GM19397 (cell line): ENCODE measurements at regions not wholly inside any gene's neighbourhood (a gene's known extent, or its start where the extent isn't known, plus 50 kb on each side); places are given as distances from the start of the nearest gene placed in this dataset.
"Not testable (repeated sequence)": the region's sequence is repeated elsewhere in the genome, so short reads cannot be mapped to it uniquely, and the experiment has no call there.

Experiments
- ATAC-seq: cut with Tn5 transposase; IDR thresholded peaks from one replicate; pipeline ENCODE4 v1.9.1; 2021; ENCODE audit warnings: mild to moderate bottlenecking, moderate library complexity; ENCODE audit not compliant: unreplicated experiment

DNA sequence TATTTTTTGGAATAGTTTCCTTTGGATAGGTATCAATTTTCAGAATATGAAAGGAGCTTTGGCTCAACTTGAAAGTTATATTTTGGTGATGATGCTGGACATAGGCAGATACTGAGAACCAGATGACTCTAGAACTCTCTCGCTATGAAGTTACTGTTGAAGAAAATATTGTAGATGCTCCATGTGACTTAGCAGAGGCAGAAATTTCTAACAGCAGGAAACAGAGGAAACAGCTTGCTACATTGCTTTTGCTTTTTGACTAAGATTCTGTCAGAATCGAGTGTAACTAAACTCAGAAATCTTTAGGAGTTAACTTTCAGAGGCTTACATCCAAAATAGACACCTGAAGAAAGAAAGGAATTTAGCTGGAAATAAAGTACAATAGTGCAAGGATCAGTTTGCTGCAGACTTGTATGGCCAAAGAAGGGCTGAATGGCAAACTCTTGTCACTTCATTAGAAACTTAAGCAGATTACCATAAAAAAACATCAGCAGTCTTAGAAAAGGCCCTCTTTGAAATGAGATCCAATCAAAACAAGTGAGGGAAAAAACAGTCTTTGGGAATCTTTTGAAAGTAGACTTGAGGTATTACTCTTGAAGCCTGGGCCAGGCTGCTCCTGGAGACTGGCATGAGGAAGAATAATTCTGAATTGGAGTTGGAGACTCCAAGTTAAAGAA is 911.8 kb downstream of the FSCB start:
- no peak for ATAC-seq

DNA sequence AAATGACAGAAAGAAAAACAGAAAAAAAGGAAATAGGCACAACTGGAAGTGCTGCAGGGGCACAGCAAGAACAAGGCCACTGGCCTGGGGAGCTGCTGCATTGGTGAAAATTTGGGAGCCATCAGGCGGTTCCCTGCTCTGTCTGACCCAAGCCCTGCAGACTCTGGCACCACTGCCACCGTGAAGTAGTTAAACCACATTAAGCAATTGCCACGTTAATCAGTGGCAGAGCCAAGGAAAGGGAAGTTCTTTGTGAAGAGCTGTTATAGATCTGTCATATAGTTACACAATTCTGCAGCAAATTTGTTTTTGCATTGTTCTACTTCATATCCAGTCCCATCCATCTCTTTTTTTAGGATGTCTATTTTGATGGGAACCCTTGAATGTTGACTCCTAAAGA is 915.3 kb downstream of the FSCB start:
- ATAC-seq, result no peak

DNA sequence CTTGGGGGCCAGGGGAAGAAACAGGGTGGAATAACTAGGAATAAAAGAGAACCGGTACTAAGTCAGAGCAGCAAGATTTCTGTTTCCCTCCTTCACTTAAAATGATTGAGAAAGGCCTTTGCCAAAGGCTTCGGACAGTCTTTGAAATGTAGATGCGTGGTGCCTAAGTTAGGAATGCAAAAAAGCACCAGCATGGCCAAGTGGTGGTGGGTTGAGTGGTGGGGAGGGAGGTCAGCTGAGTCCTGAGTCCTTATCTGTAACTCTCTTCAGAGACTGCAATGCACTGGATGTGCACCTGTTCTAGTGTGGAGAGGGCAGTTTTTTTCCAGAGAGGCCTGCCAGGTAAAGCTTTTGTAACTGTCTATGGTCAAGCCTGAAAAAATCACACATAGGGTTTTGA is 919.9 kb downstream of the FSCB start:
- no peak for ATAC-seq

DNA sequence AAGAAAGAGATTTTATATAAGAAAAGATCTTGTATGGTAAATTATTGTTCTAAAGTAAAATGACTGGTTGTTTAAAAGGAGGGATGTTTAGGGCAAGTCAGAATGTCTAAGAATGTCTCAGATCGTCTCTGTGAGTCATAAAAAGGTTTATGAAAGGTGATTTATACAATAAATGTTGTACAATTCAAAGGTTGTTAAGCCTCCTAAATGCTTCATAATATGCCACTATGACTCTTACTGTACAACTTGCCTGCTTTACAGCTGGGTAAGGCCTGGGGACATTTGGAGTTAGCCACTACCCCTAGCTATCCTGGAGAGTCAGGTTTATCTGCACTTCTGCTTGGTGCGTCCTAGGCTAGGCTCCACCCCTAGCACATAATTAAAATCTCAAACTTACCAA is 927.4 kb downstream of the FSCB start:
- ATAC-seq, result no peak

DNA sequence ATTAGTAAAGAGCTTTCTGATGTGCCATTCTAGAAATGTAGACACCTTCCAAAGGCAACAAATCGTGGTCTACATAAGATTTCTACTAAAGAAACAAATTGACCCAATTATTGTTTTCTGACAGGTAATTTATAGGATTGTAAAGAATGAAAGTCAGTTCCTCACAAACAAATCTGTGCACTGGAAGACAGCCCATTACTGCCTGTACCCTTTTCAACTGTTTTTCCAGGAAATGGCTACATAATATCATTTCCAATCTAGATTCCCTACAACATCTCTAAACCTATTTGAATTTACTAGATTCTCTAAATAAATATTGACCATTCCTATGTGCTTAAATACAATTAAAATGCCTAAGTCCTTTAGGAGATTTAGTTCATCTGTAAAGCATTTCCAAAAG is 939.1 kb downstream of the FSCB start:
- ATAC-seq, result no peak

DNA sequence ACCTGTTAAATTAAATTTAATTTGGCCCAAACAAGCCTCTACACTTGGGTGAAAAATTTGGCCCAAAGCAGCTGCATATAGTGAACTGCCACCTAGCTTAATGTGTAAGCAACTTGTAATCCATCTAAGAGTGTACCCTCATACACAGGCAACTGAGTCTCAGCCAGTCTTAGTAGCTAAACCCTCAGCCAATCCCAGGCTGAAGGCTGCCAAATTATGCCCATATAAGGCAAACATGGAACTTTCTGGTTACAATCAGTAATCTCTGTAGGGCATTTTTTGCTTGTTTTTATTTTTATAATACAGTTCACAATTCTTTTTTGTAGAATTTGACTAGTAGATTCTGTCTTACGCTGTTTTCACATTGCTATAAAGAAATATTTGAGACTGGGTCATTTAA is 958.7 kb downstream of the FSCB start:
- ATAC-seq, result no peak

DNA sequence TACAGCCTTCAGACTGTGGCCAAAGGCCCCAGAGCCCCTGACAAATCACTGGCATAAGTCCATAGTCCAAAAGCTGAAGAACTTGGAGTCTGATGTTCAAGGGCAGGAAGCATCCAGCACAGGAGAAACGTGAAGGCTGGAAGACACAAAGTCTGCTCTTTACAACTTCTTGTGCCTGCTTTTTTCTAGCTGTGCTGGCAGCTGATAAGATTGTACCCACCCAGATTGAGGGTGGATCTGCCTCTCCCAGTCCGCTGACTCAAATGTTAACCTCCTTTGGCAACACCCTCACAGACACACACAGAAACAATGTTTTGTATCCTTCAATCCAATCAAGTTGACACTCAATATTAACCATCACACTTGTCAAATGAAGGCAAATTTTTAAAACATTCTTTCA is 959.5 kb downstream of the FSCB start:
- ATAC-seq, result not testable (repeated sequence)

DNA sequence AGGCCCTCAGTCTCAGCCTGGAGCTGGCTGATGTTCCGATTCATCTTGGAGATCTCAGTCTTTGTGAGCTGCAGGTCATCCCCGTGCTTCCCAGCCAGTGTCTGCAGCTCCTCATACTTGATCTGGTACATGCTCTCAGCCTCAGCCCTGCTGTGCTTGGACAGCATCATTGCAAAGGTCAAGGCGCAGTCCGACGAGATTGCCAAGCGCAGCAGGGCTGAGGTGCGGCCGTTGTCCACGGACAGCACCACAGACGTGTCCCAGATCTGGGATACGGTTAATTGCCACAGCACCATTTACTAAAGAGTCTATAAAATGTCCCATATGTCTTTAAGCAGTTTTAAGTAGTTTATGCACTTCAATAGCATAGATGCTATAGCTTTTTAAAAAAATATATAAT is 965.7 kb downstream of the FSCB start:
- ATAC-seq, result no peak

DNA sequence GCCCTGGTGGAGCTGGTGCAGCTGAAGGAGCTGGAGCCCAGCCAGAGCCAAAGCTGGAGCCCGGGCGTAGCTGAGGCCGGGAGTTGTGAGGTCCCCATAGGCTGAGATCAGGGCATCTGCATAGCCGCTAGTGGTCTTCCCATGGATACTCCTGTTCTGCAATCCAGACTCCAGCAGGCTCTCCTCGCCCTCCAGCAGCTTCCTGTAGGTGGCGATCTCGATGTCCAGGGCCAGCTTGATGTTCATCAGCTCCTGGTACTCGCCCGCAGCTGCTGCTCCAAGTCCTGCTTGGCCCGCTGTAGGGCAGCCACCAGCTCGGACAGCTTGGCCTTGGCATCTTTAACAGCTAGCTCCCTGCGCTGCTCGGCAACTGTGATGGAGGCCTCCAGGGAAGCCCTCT is 966.1 kb downstream of the FSCB start:
- no peak for ATAC-seq

DNA sequence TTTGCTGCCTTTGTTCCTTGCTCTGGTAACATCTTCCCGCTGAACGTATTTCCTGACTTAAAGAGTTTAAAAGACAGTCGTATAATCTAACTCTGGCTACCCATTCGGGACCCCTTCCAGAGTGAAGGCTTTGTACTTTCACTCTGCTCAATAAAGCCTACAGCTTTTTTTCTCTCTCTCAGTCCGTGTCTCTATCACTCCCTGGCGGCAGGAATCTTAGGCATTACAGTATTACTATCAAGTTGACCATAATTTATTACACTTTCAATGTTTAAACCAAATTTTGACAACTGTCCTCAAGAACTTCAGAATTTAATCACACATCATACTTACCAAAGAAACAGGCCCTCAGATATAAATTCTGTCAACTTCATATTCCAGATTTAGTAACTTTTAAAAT is 967.9 kb downstream of the FSCB start:
- ATAC-seq, result no peak

DNA sequence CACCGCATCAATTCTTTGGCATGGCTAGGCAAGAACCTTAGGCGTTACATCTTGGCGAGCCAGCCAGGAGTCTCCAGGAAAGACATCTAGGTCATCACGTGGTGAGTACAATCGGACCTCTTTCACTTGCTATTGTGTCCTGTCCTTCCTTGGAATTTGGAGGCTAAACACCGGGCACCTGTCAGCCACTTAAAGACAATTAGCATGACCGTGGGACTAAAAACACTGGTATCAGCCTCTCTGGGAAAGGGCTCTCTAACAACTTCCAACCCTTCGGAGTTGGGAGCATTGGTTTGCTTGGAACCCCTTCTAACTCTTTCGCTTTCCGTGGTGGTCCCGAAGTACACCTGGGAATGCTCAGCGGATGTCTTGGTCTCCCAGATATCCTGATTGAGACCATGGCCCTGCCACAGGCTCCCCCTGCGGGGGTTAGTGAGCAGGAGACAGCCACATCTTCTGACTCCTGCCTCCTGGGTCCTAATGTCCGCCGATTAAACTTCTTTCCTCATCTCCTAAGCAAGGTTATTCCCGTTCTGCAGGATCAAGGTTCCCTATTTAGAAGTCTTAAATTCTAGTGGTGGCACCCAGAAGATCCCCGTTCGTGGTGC is 971.7 kb downstream of the FSCB start:
- ATAC-seq, result no peak

DNA sequence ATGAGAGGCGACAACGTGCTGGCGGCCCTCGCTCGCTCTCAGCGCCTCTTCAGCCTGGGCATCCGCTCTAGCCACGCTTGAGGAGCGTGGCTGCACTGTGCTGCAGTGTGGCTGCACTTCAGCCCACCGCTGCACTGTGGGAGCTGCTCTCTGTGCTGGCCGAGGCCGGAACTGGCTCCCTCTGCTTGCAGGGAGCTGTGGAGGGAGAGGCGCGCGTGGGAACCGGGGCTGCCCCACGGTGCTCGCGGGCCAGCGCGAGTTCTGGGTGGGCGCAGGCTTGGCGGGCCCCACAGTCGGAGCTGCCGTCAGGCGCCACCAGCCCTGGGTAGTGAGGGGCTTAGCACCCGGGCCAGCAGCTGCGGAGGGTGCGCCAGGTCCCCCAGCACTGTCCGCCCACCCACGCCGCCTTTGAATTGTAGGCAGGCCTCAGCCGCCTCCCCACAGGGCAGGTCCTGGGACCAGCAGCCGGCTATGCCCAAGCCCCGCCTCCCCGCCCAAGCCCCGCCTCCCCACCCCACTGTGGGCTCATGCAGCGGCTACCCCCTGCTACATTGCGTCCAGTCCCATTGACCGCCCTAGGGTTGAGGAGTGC is 974.2 kb downstream of the FSCB start:
- ATAC-seq, result no peak

DNA sequence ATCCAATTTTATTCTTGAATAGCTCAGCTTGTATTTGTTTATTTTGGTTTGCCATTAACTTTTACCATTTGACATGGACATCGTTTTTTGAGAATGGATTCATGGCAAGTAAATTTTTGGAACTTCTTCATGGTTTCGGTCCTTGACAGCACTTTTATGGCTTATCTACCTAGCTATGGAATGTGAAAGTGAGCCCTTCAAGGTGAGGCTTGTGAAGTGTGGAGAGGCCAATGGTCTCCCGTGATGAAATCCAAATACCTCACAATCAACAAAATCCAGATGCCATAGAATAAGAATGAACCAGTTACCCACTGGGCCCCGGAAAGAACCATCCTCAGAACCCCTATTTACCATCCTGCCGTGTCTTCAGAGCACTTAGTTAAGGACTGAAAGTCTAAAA is 978.8 kb downstream of the FSCB start:
- ATAC-seq, result no peak

DNA sequence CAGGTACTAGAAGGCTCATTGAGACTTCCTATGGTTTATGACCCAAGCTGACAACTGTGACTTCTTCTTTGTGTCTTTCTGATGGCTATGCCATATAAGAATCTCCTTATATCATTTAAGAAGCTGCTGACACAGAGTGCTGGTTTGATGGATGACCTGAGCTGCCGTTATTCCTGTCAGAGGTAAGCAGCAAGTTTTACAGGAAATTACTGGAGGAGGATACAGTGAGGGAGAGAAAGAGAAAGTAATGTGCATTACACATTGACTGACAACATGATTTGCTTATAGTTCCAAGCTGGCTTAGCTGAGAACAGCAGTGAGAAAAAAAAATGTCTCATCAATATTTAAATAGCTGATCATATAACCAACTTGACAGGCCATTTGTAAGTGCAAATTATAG is 981.4 kb downstream of the FSCB start:
- no peak for ATAC-seq

DNA sequence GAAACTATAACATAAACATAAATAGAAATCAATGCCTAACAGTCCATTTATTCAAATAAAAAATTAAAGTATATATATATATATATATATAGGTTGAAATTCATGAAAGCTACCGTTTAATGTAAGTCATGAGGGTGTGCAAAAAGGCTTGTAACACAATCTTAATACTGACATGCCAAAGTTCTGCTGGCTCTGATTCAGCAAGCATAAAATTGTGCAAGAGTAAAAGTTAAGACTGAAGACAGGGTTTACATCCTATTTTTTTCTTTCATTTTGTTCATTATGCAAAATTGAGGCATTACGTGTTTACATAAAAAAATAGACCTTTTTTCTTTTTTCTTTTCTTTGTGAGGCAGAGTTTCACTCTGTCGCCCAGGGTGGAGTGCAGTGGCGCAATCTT is 984.2 kb downstream of the FSCB start:
- ATAC-seq, result no peak

DNA sequence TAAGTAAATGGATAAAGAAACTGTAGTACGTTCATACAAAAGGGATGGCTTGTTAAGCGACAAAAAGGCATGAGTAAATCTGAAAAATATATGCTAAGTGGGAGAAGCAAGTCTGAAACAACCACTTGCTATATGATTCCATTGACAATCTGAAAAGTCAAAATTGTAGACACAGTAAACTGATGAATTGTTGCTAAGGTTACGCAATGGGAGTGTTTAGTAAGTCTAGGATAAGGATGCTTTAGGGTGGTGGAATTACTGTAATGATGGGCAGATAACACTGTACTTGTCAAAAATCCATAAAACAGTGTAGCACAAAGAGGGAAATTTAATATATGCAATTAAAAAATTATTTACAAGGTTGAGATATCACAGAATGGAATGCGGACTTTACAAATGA is 984.9 kb downstream of the FSCB start:
- no peak for ATAC-seq

DNA sequence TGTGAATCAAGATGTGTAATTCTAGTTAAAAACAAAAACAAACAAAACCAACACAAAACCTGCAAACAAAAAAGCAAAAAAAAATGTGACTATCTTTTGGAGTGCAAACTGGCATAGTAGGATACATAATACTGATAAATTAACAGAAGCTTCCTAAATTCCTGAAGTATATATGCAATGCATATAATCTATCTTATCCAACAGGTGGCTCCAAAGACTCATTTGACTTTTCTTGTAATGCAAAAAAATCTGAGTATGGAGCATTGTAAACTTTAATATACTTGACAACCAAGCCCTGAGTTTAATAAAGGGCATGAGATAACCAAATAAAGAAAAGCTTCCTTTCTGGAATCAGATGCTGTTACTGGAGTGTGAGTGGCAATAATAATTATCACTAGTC is 1003.6 kb downstream of the FSCB start:
- ATAC-seq, result no peak

DNA sequence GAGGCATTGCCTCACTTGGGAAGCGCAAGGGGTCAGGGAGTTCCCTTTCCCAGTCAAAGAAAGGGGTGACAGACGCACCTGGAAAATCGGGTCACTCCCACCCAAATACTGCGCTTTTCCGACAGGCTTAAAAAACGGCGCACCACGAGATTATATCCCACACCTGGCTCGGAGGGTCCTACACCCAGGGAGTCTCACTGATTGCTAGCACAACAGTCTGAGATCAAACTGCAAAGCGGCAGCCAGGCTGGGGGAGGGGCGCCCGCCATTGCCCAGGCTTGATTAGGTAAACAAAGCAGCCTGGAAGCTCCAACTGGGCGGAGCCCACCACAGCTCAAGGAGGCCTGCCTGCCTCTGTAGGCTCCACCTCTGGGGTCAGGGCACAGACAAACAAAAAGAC is 1014.7 kb downstream of the FSCB start:
- ATAC-seq, result not testable (repeated sequence)

DNA sequence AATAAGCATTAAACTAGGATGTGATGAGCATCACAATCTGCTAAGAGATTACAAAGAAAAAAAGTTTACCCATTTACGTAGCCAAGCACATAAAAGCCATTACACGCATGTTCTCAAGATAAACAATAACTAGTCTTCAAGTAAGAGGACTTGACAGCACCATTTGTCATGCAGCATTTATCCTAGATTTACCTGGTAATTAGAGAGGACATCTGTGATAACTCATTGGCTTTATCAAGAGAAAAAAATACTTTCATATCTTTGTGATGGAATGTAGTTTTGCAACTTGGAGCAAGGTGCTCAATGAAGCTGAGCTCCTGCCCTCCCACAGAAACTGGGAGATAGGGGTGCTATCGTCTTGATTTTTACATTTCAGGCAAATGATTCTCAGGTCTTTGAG is 1023.7 kb downstream of the FSCB start:
- no peak for ATAC-seq

DNA sequence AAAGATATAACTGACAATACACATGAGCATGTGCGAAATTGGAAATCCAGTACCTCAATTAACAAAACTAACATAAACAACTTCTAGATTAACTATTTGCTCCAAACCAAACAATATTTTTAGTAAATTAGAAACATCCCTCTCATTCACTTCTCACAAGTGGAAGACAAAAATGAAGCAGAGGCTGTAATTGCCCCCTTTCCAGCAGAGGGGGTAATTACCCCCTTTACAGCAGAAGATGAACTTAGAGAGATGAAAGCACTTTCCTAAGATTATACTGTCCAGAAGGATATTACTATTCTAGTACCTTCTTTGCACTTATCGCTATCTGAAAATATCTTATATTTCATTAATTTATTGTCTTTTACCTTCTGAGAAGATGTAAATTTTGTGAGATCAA is 1025.2 kb downstream of the FSCB start:
- ATAC-seq, result no peak

DNA sequence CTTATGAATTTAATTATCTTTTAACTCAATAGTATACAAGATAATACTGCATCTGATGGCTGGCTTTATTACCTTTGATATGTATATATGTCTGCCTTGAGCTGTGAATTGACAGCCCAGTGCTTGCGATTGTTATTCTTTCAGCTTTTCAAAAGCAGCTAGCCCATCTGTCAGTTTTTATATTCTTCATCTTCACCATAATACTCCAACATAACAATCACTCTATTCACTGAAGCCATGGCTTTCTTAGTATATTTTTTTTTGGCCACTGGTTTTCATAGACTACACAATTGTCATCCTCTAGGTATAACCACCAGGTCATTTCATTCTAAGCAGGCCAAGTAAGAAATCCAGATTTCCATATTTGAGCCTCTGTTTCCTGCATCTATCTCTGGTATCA is 1026.1 kb downstream of the FSCB start:
- no peak for ATAC-seq

DNA sequence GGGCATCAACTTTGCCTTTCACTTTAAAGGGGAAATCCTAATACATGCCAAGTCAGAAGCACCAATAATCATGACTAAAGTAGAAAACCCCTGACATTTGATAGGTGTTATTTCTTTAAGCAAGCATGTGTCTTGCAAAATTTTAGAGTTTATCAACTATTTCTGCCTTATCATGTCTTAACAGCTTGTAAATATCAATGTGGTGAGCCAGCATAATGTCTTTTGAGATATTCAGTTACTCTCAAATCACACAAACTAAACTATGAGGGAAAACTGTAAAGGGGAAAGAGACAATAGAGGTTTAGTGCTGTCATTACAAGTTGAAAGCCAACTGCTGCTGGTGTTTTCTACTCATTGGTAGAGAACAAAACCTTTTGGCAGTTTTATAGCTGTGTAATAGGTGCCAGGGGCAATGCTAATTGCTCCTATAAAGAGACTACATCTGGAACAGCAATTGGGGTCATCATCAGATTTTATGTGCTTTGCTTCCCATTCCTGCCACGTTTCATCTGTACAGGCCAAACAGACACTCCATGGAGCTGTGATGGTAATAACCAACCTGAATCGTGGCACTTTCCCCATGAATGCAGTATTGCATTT is 1027.4 kb downstream of the FSCB start:
- ATAC-seq, result no peak
